BE2C (cell line): ENCODE measurements at regions not wholly inside any gene's neighbourhood (a gene's known extent, or its start where the extent isn't known, plus 50 kb on each side); places are given as distances from the start of the nearest gene placed in this dataset.
A peak's percentile ranks its signal among the peaks of the same experiment; 100 is the strongest.

ENCODE experiments used
- DNase-seq: peaks from one replicate; pipeline ENCODE4 v3.0.0-alpha.2; 2020
- H3K27me3 ChIP-seq: fragments of 250-450 bp; sonication (Bioruptor Pico); 2 replicates; pipeline ENCODE4 v1.5.1; 2020; ENCODE audit warnings: mild to moderate bottlenecking
- H3K36me3 ChIP-seq: fragments of 250-450 bp; sonication (Bioruptor Pico); 2 replicates; pipeline ENCODE4 v1.5.1; 2020; ENCODE audit warnings: mild to moderate bottlenecking
- H3K4me1 ChIP-seq: fragments of 250-450 bp; sonication (Bioruptor Pico); 2 replicates; pipeline ENCODE4 v1.5.1; 2020
- H3K4me3 ChIP-seq: 2 replicates; pipeline ENCODE4 v1.5.1; 2011; ENCODE audit warnings: low read depth, low read length
- H3K9me3 ChIP-seq: fragments of 250-450 bp; sonication (Bioruptor Pico); 2 replicates; pipeline ENCODE4 v1.5.1; 2020
- CTCF ChIP-seq: IDR thresholded peaks from 2 replicates; pipeline ENCODE4 v1.5.1; 2012; ENCODE audit warnings: mild to moderate bottlenecking, low read depth, low read length

DNA sequence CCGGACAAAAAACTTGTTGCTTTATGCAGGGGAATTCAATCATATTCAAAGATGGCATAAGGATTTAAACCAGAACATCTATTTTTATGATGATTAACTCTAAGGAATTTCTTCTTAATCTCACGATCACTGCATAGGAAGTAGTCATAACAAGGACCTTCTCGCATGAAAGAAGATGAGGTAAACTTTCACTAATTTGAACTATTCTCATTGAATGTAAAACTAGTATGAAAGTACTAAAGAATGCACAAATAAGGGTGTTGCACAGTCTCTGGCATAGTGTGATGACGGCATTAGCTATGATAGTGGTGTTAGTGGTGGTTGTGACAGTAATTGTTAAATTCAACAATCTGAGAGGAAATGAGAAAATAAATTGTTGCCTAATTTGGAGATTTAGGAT lies 280.0 kb downstream of the SLC6A15 start:
- no peak for TF ChIP-seq CTCF
- Histone ChIP-seq H3K4me1 (no peaks in the 10 kb centered on the region), H3K9me3 (no peaks in the 10 kb centered on the region), H3K27me3 (no peaks in the 10 kb centered on the region), H3K4me3 (no peak overlapping the region), H3K36me3 (no peaks in the 10 kb centered on the region)
- DNase-seq: no peak

DNA sequence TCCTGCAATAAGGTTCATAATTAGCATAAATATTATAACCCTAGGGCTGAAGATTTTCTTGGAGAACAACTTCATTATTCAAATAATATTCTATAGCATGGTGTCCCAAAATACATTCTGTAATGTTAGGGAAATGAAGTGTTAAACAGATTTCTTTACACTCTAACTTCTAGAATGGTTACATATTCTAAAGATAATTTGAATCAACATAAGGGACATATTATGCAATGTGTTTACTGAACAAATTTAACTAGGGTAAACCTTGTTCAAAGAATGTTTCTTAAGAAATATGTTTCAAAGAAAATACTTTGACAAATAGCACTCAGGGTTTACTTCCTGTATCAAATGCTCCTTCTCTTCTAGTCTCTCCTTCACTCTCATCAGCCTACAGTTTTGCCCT lies 281.6 kb downstream of the SLC6A15 start:
- H3K9me3 ChIP-seq: no peaks in the 10 kb centered on the region
- DNase-seq: no peak
- H3K36me3 ChIP-seq: no peaks in the 10 kb centered on the region
- no peak overlapping the region for H3K4me3 ChIP-seq
- TF ChIP-seq CTCF: no peak
- no peaks in the 10 kb centered on the region for H3K4me1 ChIP-seq
- no peaks in the 10 kb centered on the region for H3K27me3 ChIP-seq

- Histone ChIP-seq H3K4me3 (no peak overlapping the region), H3K27me3 (no peaks in the 10 kb centered on the region), H3K4me1 (peaks cover 7% of the 10 kb centered on the region; the same call in 1 of the 2 replicates), H3K36me3 (no peaks in the 10 kb centered on the region), H3K9me3 (no peaks in the 10 kb centered on the region)
- no peak for DNase-seq
- no peak for TF ChIP-seq CTCF
Measured at GRCh38 chr12:84627593-84627992, 285.0 kb downstream of the SLC6A15 start.

DNA sequence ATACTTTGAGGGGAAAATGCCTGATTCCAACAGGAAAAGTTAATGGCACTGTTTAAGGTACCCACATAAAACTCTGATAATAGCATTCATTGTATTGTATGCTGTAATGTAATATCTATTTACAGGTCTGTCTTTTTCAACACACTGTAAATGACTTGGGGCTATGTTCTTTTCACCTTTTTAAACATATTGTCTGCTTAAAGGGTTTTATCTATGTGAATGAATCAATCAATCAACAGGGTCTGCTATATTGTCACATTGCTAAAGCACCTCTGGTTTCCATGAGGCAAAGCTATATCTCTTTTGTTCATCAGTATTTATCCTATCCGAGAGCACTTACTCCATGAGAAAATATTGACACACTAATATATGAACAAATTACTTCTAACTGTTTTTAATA lies 288.0 kb downstream of the SLC6A15 start:
- no peak for TF ChIP-seq CTCF
- no peak for DNase-seq
- H3K36me3 ChIP-seq: no peaks in the 10 kb centered on the region
- peaks cover 7% of the 10 kb centered on the region; the same call in 1 of the 2 replicates for H3K4me1 ChIP-seq
- no peaks in the 10 kb centered on the region for H3K9me3 ChIP-seq
- H3K4me3 ChIP-seq: no peak overlapping the region
- H3K27me3 ChIP-seq: no peaks in the 10 kb centered on the region

- no peaks in the 10 kb centered on the region for H3K27me3 ChIP-seq
- no peak for DNase-seq
- peak; percentile 38 for TF ChIP-seq CTCF
- H3K9me3 ChIP-seq: no peaks in the 10 kb centered on the region
- no peak overlapping the region for H3K4me3 ChIP-seq
- no peaks in the 10 kb centered on the region for H3K36me3 ChIP-seq
- peaks cover 5% of the 10 kb centered on the region for H3K4me1 ChIP-seq
Measured at GRCh38 chr12:84619053-84619571, 293.5 kb downstream of the SLC6A15 start.

GRCh38 chr12:84607170-84607819 lies 305.3 kb downstream of the SLC6A15 start:
- Histone ChIP-seq H3K4me1 (peaks cover 3% of the 10 kb centered on the region; the same call in 1 of the 2 replicates), H3K27me3 (no peaks in the 10 kb centered on the region), H3K4me3 (no peak overlapping the region), H3K9me3 (no peaks in the 10 kb centered on the region), H3K36me3 (no peaks in the 10 kb centered on the region)
- no peak for DNase-seq
- no peak for TF ChIP-seq CTCF
